ENCODE measurements at regions not wholly inside any gene's neighbourhood (a gene's known extent, or its start where the extent isn't known, plus 50 kb on each side); places are given as distances from the start of the nearest gene placed in this dataset.

- TF ChIP-seq ZNF211 (tag by site-specific recombination; IDR thresholded peaks at IDR 0.05; ENCODE audit: low read depth), result no peak
- peak; percentile 58 for TF ChIP-seq GLIS1 (tag by site-specific recombination; IDR thresholded peaks at IDR 0.05)
- TF ChIP-seq PRDM2 (tag by site-specific recombination; IDR thresholded peaks at IDR 0.05; ENCODE audit: borderline replicate concordance), result no peak
- TF ChIP-seq PRDM1 (tag by site-specific recombination; IDR thresholded peaks at IDR 0.05), result no peak
- no peak for TF ChIP-seq ZNF274 (IDR thresholded peaks at IDR 0.05; ENCODE audit: low read length)
- TF ChIP-seq ZNF274 (tag by site-specific recombination; IDR thresholded peaks at IDR 0.05; ENCODE audit: borderline replicate concordance), result no peak
- TF ChIP-seq ZBTB1 (tag by site-specific recombination; IDR thresholded peaks at IDR 0.05), result no peak
- no peak for TF ChIP-seq HOXC10 (CRISPR knock-in tag; IDR thresholded peaks at IDR 0.05)
- TF ChIP-seq INSM2 (tag by site-specific recombination; IDR thresholded peaks at IDR 0.05), result peak; percentile 45; the same call in 1 of the 2 replicates
- Histone ChIP-seq H3K4me3 (ENCODE audit: low read depth, low read length) (no peak overlapping the region), H3K36me3 (ENCODE audit: control insufficient read depth in 2 of 2, insufficient read depth in 1 of 2, low read length in 2 of 2) (no peaks in the 10 kb centered on the region), H3K9me3 (ENCODE audit: control insufficient read depth, insufficient read depth, low read depth, low read length) (no peaks in the 10 kb centered on the region), H3K4me1 (ENCODE audit: control insufficient read depth, insufficient read depth, low read length) (no peaks in the 10 kb centered on the region), H3K27ac (ENCODE audit: extremely low read depth, low read depth, low read length) (no peak overlapping the region)
- ChIA-PET POLR2A (no interaction called here), CTCF (interaction anchor here (0.6 to 2.6 kb wide), 8 partner anchors 8 to 138 kb away, joined by 3 to 25 read pairs (median 4); no protein-coding TSS in a partner anchor)
These were observed 63.8 kb downstream of the TNFAIP2 start for GRCh38 chr14:103186909-103187586.

GRCh38 chr14:103187911-103188310, 64.7 kb downstream of the TNFAIP2 start:
- no peaks in the 10 kb centered on the region for H3K4me1 ChIP-seq (ENCODE audit: control insufficient read depth, insufficient read depth, low read length)
- CTCF ChIA-PET, result interaction anchor here (1.4 to 2.6 kb wide), 2 partner anchors 9 to 82 kb away, joined by 4 to 25 read pairs; no protein-coding TSS in a partner anchor
- H3K4me3 ChIP-seq (ENCODE audit: low read depth, low read length), result no peak overlapping the region
- no peaks in the 10 kb centered on the region for H3K36me3 ChIP-seq (ENCODE audit: control insufficient read depth in 2 of 2, insufficient read depth in 1 of 2, low read length in 2 of 2)
- no peak overlapping the region for H3K27ac ChIP-seq (ENCODE audit: extremely low read depth, low read depth, low read length)
- POLR2A ChIA-PET, result no interaction called here
- TF ChIP-seq ZSCAN4 (tag by site-specific recombination; IDR thresholded peaks at IDR 0.05) (no peak), ZNF10 (tag by site-specific recombination; IDR thresholded peaks at IDR 0.05) (no peak), ZBTB1 (tag by site-specific recombination; IDR thresholded peaks at IDR 0.05) (no peak), HOXC10 (CRISPR knock-in tag; IDR thresholded peaks at IDR 0.05) (no peak), ZNF274 (IDR thresholded peaks at IDR 0.05; ENCODE audit: low read length) (no peak), ZNF274 (tag by site-specific recombination; IDR thresholded peaks at IDR 0.05; ENCODE audit: borderline replicate concordance) (no peak), ZNF548 (tag by site-specific recombination; IDR thresholded peaks at IDR 0.05) (no peak), ZNF830 (tag by site-specific recombination; IDR thresholded peaks at IDR 0.05; ENCODE audit: low read depth) (no peak), REST (tag by site-specific recombination; IDR thresholded peaks at IDR 0.05) (no peak), ZNF311 (tag by site-specific recombination; IDR thresholded peaks at IDR 0.05; ENCODE audit: borderline replicate concordance) (no peak), ZNF704 (tag by site-specific recombination; IDR thresholded peaks at IDR 0.05) (no peak), ZNF433 (tag by site-specific recombination; IDR thresholded peaks at IDR 0.05; ENCODE audit: low read depth) (no peak), ZNF202 (tag by site-specific recombination; IDR thresholded peaks at IDR 0.05; ENCODE audit: borderline replicate concordance) (no peak)
- no peaks in the 10 kb centered on the region for H3K9me3 ChIP-seq (ENCODE audit: control insufficient read depth, insufficient read depth, low read depth, low read length)

Measured in HEK293 (cell line).